ENCODE measurements at regions not wholly inside any gene's neighbourhood (a gene's known extent, or its start where the extent isn't known, plus 50 kb on each side); places are given as distances from the start of the nearest gene placed in this dataset.

DNA sequence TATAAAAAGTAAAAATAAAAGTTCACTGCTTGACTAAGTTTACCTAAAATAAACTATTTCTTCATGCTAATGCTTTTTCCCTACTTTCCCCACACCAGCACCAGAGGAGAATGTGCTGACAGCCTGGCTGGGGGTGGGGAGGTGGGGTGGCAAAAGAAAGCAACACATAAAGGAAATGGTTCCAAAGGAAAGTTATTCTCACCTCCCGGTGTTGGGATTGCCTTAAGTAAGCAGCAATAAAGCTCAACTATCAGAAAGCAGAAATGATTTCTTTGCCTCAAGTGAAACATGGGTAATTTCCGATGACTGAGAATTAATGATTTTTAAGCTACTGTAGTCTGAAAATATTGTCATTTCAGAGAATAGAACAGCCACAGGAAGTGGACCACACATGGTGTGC lies 84.5 kb upstream of the DKK2 start:
- intact Hi-C loops (cut with micrococcal nuclease): no loop called here
- Histone ChIP-seq H3K27ac (ENCODE audit: low read depth, low read length) (no peak overlapping the region), H3K4me1 (ENCODE audit: control insufficient read depth in 2 of 2, insufficient read depth in 2 of 2, low read length in 2 of 2) (no peaks in the 10 kb centered on the region), H3K27me3 (ENCODE audit: control insufficient read depth in 2 of 2, insufficient read depth in 2 of 2, low read length in 2 of 2) (peaks cover 0 to 2% of the 10 kb centered on the region in 2 donors), H3K4me3 (ENCODE audit: low read length) (no peak overlapping the region), H3K9me3 (ENCODE audit: control insufficient read depth in 2 of 3, low read length in 3 of 3) (no peaks in the 10 kb centered on the region), H3K36me3 (ENCODE audit: control insufficient read depth in 2 of 3, insufficient read depth in 3 of 3, low read length in 3 of 3) (no peaks in the 10 kb centered on the region)
- no peak overlapping the region for H3K4me3 Mint-ChIP-seq
- H3K4me1 Mint-ChIP-seq: no peaks in the 10 kb centered on the region
- peaks cover 0 to 5% (median 0%) of the 10 kb centered on the region in 5 donors for H3K27me3 Mint-ChIP-seq
- H3K36me3 Mint-ChIP-seq: peaks cover 0 to 3% (median 0%) of the 10 kb centered on the region in 5 donors
- no peak for DNase-seq
- ChIA-PET POLR2A (interaction anchor here (0.6 kb wide), 1 partner anchor 15 kb away, joined by 3 read pairs; no protein-coding TSS in a partner anchor), CTCF (no interaction called here)
- no peak for ATAC-seq
- H3K9me3 Mint-ChIP-seq: peaks cover 0 to 11% (median 0%) of the 10 kb centered on the region in 11 donors
- no peak overlapping the region for H3K27ac Mint-ChIP-seq

DNA sequence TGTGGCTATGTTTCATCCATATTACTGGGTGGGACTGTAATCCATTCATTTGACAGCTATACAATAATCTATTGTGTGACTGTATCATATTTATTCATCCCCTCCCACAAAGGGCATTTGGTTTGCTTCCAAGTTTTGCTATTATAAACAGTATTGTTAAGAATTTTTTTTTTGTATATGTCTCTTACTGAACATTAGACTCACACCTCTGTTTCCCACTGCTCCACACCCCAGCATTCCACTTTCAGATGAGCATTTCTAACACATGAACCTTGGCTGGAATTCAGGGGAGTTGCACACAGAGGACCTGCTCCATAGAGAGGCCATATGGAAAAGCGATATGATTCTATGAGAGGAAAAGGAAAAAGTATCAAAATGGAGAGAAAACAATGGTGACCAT lies 81.6 kb upstream of the DKK2 start:
- no peaks in the 10 kb centered on the region for H3K4me1 ChIP-seq (ENCODE audit: control insufficient read depth in 2 of 2, insufficient read depth in 2 of 2, low read length in 2 of 2)
- ATAC-seq (no peak), DNase-seq (no peak)
- POLR2A ChIA-PET: no interaction called here
- no peak overlapping the region for H3K4me3 Mint-ChIP-seq
- H3K27ac ChIP-seq (ENCODE audit: low read depth, low read length): no peak overlapping the region
- no peaks in the 10 kb centered on the region for H3K27me3 ChIP-seq (ENCODE audit: control insufficient read depth in 2 of 2, insufficient read depth in 2 of 2, low read length in 2 of 2)
- H3K27ac Mint-ChIP-seq: no peak overlapping the region
- H3K9me3 Mint-ChIP-seq: peaks cover 0 to 11% (median under 1%) of the 10 kb centered on the region in 11 donors
- intact Hi-C loops (cut with micrococcal nuclease): no loop called here
- CTCF ChIA-PET: no interaction called here
- H3K9me3 ChIP-seq (ENCODE audit: control insufficient read depth in 2 of 3, low read length in 3 of 3): no peaks in the 10 kb centered on the region
- H3K36me3 Mint-ChIP-seq: peaks cover 0 to 3% (median 0%) of the 10 kb centered on the region in 5 donors
- H3K4me3 ChIP-seq (ENCODE audit: low read length): no peak overlapping the region
- peaks cover 0 to 5% (median 0%) of the 10 kb centered on the region in 5 donors for H3K27me3 Mint-ChIP-seq
- no peaks in the 10 kb centered on the region for H3K36me3 ChIP-seq (ENCODE audit: control insufficient read depth in 2 of 3, insufficient read depth in 3 of 3, low read length in 3 of 3)
- no peaks in the 10 kb centered on the region for H3K4me1 Mint-ChIP-seq

DNA sequence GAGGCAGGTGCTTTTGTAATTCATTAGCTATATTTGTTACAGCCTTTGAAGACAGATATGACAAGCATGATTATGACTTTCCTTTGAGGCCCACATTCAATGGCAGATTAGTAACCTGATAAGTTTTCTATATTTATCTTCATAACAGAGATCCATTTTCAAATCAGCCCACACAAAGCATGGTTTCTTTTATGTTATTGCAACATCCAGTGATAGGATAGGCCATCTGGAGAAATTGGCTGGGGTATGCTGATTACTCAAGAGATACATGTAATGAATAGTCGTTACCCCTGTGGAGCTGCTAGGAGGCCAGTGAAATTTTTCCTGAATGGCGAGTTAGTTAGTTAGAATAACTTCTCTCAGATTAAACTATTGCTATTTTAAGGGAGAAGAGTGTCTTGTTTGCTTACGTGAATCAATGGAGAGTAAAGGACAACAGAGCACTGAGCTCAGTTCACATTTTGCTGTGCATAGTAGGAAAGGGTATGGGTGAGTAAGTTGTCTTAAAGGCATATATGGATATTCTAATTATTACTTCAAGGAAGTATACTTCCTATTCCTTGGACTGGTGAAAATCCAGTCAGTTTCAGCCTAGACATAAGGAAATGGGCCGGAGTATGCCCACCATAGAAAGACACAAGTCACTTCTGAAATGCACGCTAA lies 79.2 kb upstream of the DKK2 start:
- no peaks in the 10 kb centered on the region for H3K4me1 ChIP-seq (ENCODE audit: control insufficient read depth in 2 of 2, insufficient read depth in 2 of 2, low read length in 2 of 2)
- Mint-ChIP-seq H3K4me3 (no peak overlapping the region), H3K27me3 (peaks cover 0 to 5% (median 0%) of the 10 kb centered on the region in 5 donors), H3K4me1 (no peaks in the 10 kb centered on the region), H3K27ac (no peak overlapping the region), H3K36me3 (peaks cover 0 to 3% (median 0%) of the 10 kb centered on the region in 5 donors), H3K9me3 (peaks cover 0 to 11% (median 3%) of the 10 kb centered on the region in 11 donors)
- no peak overlapping the region for H3K27ac ChIP-seq (ENCODE audit: low read depth, low read length)
- DNase-seq (no peak), ATAC-seq (no peak)
- no peaks in the 10 kb centered on the region for H3K27me3 ChIP-seq (ENCODE audit: control insufficient read depth in 2 of 2, insufficient read depth in 2 of 2, low read length in 2 of 2)
- no peaks in the 10 kb centered on the region for H3K36me3 ChIP-seq (ENCODE audit: control insufficient read depth in 2 of 3, insufficient read depth in 3 of 3, low read length in 3 of 3)
- intact Hi-C loops (cut with micrococcal nuclease): no loop called here
- CTCF ChIA-PET: no interaction called here
- POLR2A ChIA-PET: no interaction called here
- no peak overlapping the region for H3K4me3 ChIP-seq (ENCODE audit: low read length)
- H3K9me3 ChIP-seq (ENCODE audit: control insufficient read depth in 2 of 3, low read length in 3 of 3): no peaks in the 10 kb centered on the region

DNA sequence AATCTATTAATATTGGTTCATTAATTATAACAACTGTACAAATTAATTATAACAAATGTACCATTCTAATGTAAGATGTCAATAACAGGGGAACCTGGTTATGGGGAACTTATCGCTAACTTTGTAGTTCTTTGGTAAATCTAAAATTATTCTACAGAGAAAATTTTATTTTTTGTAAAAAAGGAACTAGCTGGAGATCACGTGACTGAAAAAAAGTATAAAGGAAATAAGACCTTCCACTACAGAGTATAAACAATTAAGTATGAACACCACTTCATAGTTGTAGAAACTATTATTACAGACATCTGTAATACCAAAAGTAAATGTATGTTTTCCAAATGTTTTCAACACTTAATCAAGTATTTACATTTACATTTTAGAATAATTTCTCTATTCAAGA lies 77.9 kb upstream of the DKK2 start:
- Mint-ChIP-seq H3K36me3 (peaks cover 0 to 3% (median 0%) of the 10 kb centered on the region in 5 donors), H3K4me3 (no peak overlapping the region), H3K27ac (no peak overlapping the region), H3K4me1 (no peaks in the 10 kb centered on the region), H3K27me3 (peaks cover 0 to 5% (median 0%) of the 10 kb centered on the region in 5 donors), H3K9me3 (peaks cover 0 to 7% (median 3%) of the 10 kb centered on the region in 11 donors)
- intact Hi-C loops (cut with micrococcal nuclease): no loop called here
- no peaks in the 10 kb centered on the region for H3K27me3 ChIP-seq (ENCODE audit: control insufficient read depth in 2 of 2, insufficient read depth in 2 of 2, low read length in 2 of 2)
- ChIA-PET CTCF (no interaction called here), POLR2A (no interaction called here)
- ATAC-seq (no peak), DNase-seq (no peak)
- no peaks in the 10 kb centered on the region for H3K4me1 ChIP-seq (ENCODE audit: control insufficient read depth in 2 of 2, insufficient read depth in 2 of 2, low read length in 2 of 2)
- no peak overlapping the region for H3K4me3 ChIP-seq (ENCODE audit: low read length)
- no peak overlapping the region for H3K27ac ChIP-seq (ENCODE audit: low read depth, low read length)
- H3K36me3 ChIP-seq (ENCODE audit: control insufficient read depth in 2 of 3, insufficient read depth in 3 of 3, low read length in 3 of 3): no peaks in the 10 kb centered on the region
- H3K9me3 ChIP-seq (ENCODE audit: control insufficient read depth in 2 of 3, low read length in 3 of 3): no peaks in the 10 kb centered on the region

DNA sequence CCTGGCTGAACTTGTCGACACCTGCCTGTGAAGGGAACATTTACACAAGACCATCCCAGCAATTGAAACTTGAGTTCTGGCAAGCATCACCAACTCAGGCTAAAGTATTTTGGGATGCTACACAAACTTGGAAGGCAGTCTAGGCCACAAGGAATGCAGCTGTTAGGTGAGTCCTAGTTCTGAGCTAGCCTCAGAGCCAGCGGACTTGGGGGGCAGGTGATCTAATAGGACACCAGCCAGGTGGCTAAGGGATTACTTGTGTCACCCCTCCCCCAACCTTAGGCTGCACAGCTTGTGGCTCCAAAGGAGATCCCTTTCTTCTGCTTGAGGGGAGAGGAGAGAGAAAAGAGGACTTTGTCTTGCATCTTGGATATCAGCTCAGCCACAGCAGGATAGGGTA lies 62.3 kb upstream of the DKK2 start:
- intact Hi-C loops (cut with micrococcal nuclease): no loop called here
- no peaks in the 10 kb centered on the region for H3K4me1 Mint-ChIP-seq
- no peak for ATAC-seq
- no peak overlapping the region for H3K27ac Mint-ChIP-seq
- Histone ChIP-seq H3K4me1 (ENCODE audit: control insufficient read depth in 2 of 2, insufficient read depth in 2 of 2, low read length in 2 of 2) (no peaks in the 10 kb centered on the region), H3K9me3 (ENCODE audit: control insufficient read depth in 2 of 3, low read length in 3 of 3) (no peaks in the 10 kb centered on the region), H3K27ac (ENCODE audit: low read depth, low read length) (no peak overlapping the region), H3K27me3 (ENCODE audit: control insufficient read depth in 2 of 2, insufficient read depth in 2 of 2, low read length in 2 of 2) (no peaks in the 10 kb centered on the region), H3K4me3 (ENCODE audit: low read length) (no peak overlapping the region), H3K36me3 (ENCODE audit: control insufficient read depth in 2 of 3, insufficient read depth in 3 of 3, low read length in 3 of 3) (no peaks in the 10 kb centered on the region)
- peaks cover 0 to 5% (median 0%) of the 10 kb centered on the region in 5 donors for H3K27me3 Mint-ChIP-seq
- DNase-seq: no peak
- H3K36me3 Mint-ChIP-seq: peaks cover 0 to 4% (median 0%) of the 10 kb centered on the region in 5 donors
- CTCF ChIA-PET: no interaction called here
- peaks cover 0 to 7% (median 4%) of the 10 kb centered on the region in 11 donors for H3K9me3 Mint-ChIP-seq
- H3K4me3 Mint-ChIP-seq: no peak overlapping the region
- POLR2A ChIA-PET: no interaction called here

DNA sequence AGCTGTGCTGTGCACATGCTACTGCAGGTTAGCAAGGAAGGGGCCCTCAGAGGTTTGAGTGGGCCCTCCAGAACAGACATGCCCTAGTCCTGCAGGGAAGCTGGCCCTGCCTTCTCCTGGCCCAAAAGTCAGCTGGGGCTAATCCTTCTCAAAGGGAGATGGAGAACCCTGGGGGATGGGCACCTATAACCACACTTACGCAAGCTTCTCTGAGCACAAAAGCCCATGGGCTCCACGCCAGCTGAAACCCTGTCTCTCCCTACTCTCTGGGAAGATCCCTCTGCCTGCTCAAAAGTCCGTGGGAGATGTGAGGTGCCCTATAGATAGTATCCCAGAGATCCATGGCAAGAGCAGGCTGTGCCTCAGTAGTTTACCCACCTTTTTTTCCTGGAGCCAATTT lies 58.9 kb upstream of the DKK2 start:
- Histone ChIP-seq H3K27ac (ENCODE audit: low read depth, low read length) (no peak overlapping the region), H3K4me1 (ENCODE audit: control insufficient read depth in 2 of 2, insufficient read depth in 2 of 2, low read length in 2 of 2) (no peaks in the 10 kb centered on the region), H3K4me3 (ENCODE audit: low read length) (no peak overlapping the region), H3K36me3 (ENCODE audit: control insufficient read depth in 2 of 3, insufficient read depth in 3 of 3, low read length in 3 of 3) (no peaks in the 10 kb centered on the region), H3K27me3 (ENCODE audit: control insufficient read depth in 2 of 2, insufficient read depth in 2 of 2, low read length in 2 of 2) (no peaks in the 10 kb centered on the region), H3K9me3 (ENCODE audit: control insufficient read depth in 2 of 3, low read length in 3 of 3) (no peaks in the 10 kb centered on the region)
- peaks cover 0 to 5% (median 0%) of the 10 kb centered on the region in 5 donors for H3K27me3 Mint-ChIP-seq
- H3K9me3 Mint-ChIP-seq: peaks cover 0 to 9% (median 2%) of the 10 kb centered on the region in 11 donors
- H3K4me1 Mint-ChIP-seq: no peaks in the 10 kb centered on the region
- ChIA-PET POLR2A (no interaction called here), CTCF (no interaction called here)
- DNase-seq (no peak), ATAC-seq (no peak)
- H3K36me3 Mint-ChIP-seq: peaks cover 0 to 4% (median 0%) of the 10 kb centered on the region in 5 donors
- no peak overlapping the region for H3K27ac Mint-ChIP-seq
- no peak overlapping the region for H3K4me3 Mint-ChIP-seq
- intact Hi-C loops (cut with micrococcal nuclease): no loop called here

DNA sequence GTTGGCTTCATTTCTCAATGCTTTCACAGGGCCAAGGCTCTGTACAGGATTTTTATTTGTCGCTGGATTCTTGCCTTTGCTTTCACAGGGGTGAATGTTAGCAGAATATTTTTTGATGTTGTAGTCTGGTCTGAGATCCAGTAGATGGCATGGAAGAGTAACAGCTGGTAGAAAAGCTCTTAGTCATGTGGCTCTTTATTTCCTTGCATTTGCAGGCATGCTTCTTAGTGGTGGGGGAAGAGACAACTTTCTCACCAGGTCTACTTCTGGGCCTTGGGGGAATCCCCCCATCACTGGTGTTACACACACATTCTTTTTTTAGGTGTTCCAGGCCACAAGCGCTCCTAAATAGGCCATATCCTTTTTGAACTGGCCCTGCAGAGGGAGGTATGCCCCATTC lies 58.2 kb upstream of the DKK2 start:
- intact Hi-C loops (cut with micrococcal nuclease): no loop called here
- CTCF ChIA-PET: no interaction called here
- POLR2A ChIA-PET: no interaction called here
- Mint-ChIP-seq H3K36me3 (peaks cover 0 to 4% (median 0%) of the 10 kb centered on the region in 5 donors), H3K9me3 (peaks cover 0 to 9% (median 4%) of the 10 kb centered on the region in 11 donors), H3K4me3 (no peak overlapping the region), H3K27ac (no peak overlapping the region), H3K4me1 (no peaks in the 10 kb centered on the region), H3K27me3 (peaks cover 0 to 5% (median 0%) of the 10 kb centered on the region in 5 donors)
- H3K4me1 ChIP-seq (ENCODE audit: control insufficient read depth in 2 of 2, insufficient read depth in 2 of 2, low read length in 2 of 2): no peaks in the 10 kb centered on the region
- DNase-seq (no peak), ATAC-seq (peak; percentile 40)
- no peaks in the 10 kb centered on the region for H3K36me3 ChIP-seq (ENCODE audit: control insufficient read depth in 2 of 3, insufficient read depth in 3 of 3, low read length in 3 of 3)
- no peak overlapping the region for H3K4me3 ChIP-seq (ENCODE audit: low read length)
- H3K27ac ChIP-seq (ENCODE audit: low read depth, low read length): no peak overlapping the region
- H3K9me3 ChIP-seq (ENCODE audit: control insufficient read depth in 2 of 3, low read length in 3 of 3): no peaks in the 10 kb centered on the region
- no peaks in the 10 kb centered on the region for H3K27me3 ChIP-seq (ENCODE audit: control insufficient read depth in 2 of 2, insufficient read depth in 2 of 2, low read length in 2 of 2)
